ENCODE measurements at regions not wholly inside any gene's neighbourhood (a gene's known extent, or its start where the extent isn't known, plus 50 kb on each side); places are given as distances from the start of the nearest gene placed in this dataset.
A peak's percentile ranks its signal among the peaks of the same experiment; 100 is the strongest.

DNA sequence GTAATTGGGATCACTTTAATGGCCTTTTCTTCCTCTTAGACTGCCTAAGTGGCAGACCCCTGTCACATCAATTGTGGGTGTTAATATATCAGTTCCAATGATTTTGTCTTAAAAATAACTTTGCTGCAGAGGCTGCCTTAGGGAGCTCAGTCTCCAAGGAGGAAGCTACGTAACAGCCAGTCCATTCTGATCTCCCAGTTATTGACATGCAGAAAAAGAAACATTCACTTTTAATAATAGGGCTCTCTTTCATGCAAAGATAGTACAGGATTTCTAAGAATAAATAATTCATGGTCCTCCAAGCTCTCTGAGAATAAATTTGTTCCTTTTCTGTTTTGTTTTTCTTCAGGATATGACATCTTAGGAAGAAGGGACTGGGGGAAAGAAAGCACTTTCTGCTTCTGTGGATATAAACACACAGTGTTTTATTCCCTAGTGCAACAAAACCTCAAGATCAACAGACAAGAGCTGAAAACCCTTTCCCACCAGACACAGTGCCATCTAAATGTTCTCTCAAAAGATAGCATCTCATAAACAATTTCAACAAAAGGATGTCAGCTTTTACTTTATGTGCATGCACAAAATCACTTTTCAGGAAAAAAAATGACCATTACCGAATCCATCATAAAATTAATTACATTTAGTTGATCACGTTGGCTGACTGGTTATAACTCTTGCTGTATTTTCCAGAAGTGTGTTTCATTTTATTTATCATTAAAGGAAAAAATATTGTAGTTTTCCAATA is 372.4 kb upstream of the SLC7A11 start:
- WGBS, 2 donors: 80 to 87% methylated on average over 3 of the region's 3 CpGs
- H3K36me3 ChIP-seq: no peaks in the 10 kb centered on the region
- peaks cover 0 to 13% (median 4%) of the 10 kb centered on the region in 9 donors for H3K4me1 ChIP-seq
- TF ChIP-seq, protein P1, sequence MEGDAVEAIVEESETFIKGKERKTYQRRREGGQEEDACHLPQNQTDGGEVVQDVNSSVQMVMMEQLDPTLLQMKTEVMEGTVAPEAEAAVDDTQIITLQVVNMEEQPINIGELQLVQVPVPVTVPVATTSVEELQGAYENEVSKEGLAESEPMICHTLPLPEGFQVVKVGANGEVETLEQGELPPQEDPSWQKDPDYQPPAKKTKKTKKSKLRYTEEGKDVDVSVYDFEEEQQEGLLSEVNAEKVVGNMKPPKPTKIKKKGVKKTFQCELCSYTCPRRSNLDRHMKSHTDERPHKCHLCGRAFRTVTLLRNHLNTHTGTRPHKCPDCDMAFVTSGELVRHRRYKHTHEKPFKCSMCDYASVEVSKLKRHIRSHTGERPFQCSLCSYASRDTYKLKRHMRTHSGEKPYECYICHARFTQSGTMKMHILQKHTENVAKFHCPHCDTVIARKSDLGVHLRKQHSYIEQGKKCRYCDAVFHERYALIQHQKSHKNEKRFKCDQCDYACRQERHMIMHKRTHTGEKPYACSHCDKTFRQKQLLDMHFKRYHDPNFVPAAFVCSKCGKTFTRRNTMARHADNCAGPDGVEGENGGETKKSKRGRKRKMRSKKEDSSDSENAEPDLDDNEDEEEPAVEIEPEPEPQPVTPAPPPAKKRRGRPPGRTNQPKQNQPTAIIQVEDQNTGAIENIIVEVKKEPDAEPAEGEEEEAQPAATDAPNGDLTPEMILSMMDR (IDR thresholded peaks at IDR 0.05): no peak
- H3K27me3 ChIP-seq: no peaks in the 10 kb centered on the region
- intact Hi-C loops (cut with DNase I): no loop called here
- no peak overlapping the region for H3K27ac ChIP-seq
- peak in 1 of 8 donors; percentile 49 for ATAC-seq
- peaks cover 0 to 31% (median 7%) of the 10 kb centered on the region in 11 donors for H3K9me3 ChIP-seq
- no peak for DNase-seq
- no peak overlapping the region for H3K4me3 ChIP-seq

DNA sequence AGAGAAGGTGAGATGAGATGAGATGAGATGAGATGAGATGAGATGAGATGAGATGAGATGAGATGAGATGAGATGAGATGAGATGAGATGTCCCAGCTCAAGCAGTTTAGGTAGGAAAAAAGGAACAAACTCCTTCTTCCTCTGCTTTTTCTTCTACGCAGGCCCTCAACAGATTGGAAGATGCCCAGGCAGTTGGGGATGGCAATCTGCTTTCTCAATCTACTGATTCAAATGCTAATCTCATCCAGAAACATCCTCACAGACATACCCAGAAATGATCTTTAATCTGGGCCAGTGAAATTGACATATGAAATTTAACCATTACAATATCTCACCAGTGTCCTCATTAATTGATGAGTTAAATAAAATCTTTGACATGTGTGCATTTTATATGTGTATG is 370.3 kb upstream of the SLC7A11 start:
- no peak overlapping the region for H3K4me3 ChIP-seq
- no peak overlapping the region for H3K27ac ChIP-seq
- H3K27me3 ChIP-seq: no peaks in the 10 kb centered on the region
- ATAC-seq: no peak
- 92 to 94% methylated on average over 1 of the region's 1 CpG for WGBS, 2 donors
- H3K9me3 ChIP-seq: peaks cover 0 to 17% (median 0%) of the 10 kb centered on the region in 11 donors
- TF ChIP-seq, protein P1 (IDR thresholded peaks at IDR 0.05): no peak
- H3K4me1 ChIP-seq: peaks cover 0 to 18% (median 5%) of the 10 kb centered on the region in 9 donors
- no peak for DNase-seq
- intact Hi-C loops (cut with DNase I): no loop called here
- H3K36me3 ChIP-seq: no peaks in the 10 kb centered on the region

DNA sequence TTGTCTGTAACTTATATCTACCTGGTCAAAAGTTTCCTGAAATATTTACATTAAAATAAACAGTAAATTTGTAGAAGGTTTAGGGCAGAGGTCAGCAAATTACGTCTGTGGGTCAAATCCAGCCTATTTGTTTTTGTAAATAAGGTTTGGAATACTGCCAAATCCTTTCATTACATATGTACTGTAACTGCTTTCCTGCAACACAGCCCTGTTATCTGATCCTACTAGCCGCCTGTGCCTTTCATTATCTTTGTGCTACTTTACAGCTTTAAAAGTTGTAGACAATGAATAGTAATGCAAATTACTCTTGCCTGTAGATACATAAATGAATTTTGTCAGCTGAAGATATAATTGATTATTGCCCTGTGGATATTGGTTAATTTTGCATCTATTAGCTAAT is 369.6 kb upstream of the SLC7A11 start:
- H3K9me3 ChIP-seq: peaks cover 0 to 17% (median 0%) of the 10 kb centered on the region in 11 donors
- no peaks in the 10 kb centered on the region for H3K27me3 ChIP-seq
- peaks cover 0 to 18% (median 5%) of the 10 kb centered on the region in 9 donors for H3K4me1 ChIP-seq
- DNase-seq (no peak), ATAC-seq (no peak)
- intact Hi-C loops (cut with DNase I): no loop called here
- H3K36me3 ChIP-seq: no peaks in the 10 kb centered on the region
- H3K27ac ChIP-seq: no peak overlapping the region
- WGBS, 2 donors: 68 to 86% methylated on average over 2 of the region's 2 CpGs
- TF ChIP-seq, protein P1 (IDR thresholded peaks at IDR 0.05): no peak
- no peak overlapping the region for H3K4me3 ChIP-seq

DNA sequence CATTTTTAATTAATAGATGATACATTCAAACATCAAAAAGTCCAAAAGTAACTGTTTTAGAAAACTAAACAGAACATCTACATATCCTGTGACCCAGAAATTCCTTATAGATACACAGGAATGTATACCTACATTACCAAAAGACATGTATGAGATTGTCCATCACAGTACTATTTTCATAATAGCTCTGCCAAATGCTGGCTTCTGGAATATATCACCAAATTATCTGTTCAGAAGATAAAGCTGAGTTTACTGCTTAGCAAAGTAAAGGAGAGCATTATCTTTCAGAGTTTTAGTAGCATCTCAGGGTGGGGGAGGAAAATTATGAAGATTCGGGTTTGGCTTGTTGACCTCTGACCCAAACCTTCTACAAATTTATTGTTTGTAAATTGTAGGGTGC is 368.9 kb upstream of the SLC7A11 start:
- H3K27ac ChIP-seq: no peak overlapping the region
- no peak overlapping the region for H3K4me3 ChIP-seq
- WGBS, 2 donors: 79 to 85% methylated on average over 1 of the region's 1 CpG
- no peak for ATAC-seq
- DNase-seq: no peak
- peaks cover 0 to 18% (median 5%) of the 10 kb centered on the region in 9 donors for H3K4me1 ChIP-seq
- H3K36me3 ChIP-seq: no peaks in the 10 kb centered on the region
- no peaks in the 10 kb centered on the region for H3K27me3 ChIP-seq
- intact Hi-C loops (cut with DNase I): no loop called here
- TF ChIP-seq, protein P1 (IDR thresholded peaks at IDR 0.05): no peak
- peaks cover 0 to 13% (median 0%) of the 10 kb centered on the region in 11 donors for H3K9me3 ChIP-seq

All from heart right ventricle (tissue), 16 donors.